A673 (cell line): ENCODE measurements at regions not wholly inside any gene's neighbourhood (a gene's known extent, or its start where the extent isn't known, plus 50 kb on each side); places are given as distances from the start of the nearest gene placed in this dataset.

Experiments used
- BruUV-seq: library from RNA; stranded (reverse); fragments of 400-500 nt; replicated peaks from 2 replicates; lab custom pipeline; 2021; lab: Mats Ljungman, UMichigan
- CTCF ChIA-PET: fragments of 300-600 bp; sonication (Branson Sonifier 250); formaldehyde crosslinking; loops from one replicate; lab custom pipeline; 2022; ENCODE audit warnings: antibody characterized with exemption; lab: Charles Lee
- POLR2A ChIA-PET: fragments of 300-600 bp; sonication (Branson Sonifier 250); formaldehyde crosslinking; loops from one replicate; lab custom pipeline; 2022; ENCODE audit warnings: antibody characterized with exemption; ENCODE audit not compliant: low non-redundant PET; lab: Charles Lee
- DNase-seq: peaks from one replicate; pipeline ENCODE4 v3.0.0-alpha.2; 2015; ENCODE audit warnings: low spot score
- H3K27ac ChIP-seq: fragments of 200-600 bp; sonication (generic); 2 replicates; pipeline ENCODE4 v1.5.1; 2016; ENCODE audit warnings: mixed run types, low read depth, mild to moderate bottlenecking, mixed read lengths, antibody characterized with exemption, low read length; ENCODE audit not compliant: poor library complexity, severe bottlenecking
- H3K27me3 ChIP-seq: fragments of 200-600 bp; sonication (generic); replicated peaks from 2 replicates; pipeline ENCODE4 v1.6.1; 2017; ENCODE audit warnings: mixed run types, low read depth, mild to moderate bottlenecking, mixed read lengths, antibody characterized with exemption, low read length; ENCODE audit not compliant: insufficient read depth, poor library complexity
- H3K36me3 ChIP-seq: fragments of 200-600 bp; sonication (generic); 2 replicates; pipeline ENCODE4 v1.6.1; 2016; ENCODE audit warnings: mixed run types, mild to moderate bottlenecking, mixed read lengths, antibody characterized with exemption, low read length; ENCODE audit not compliant: insufficient read depth, poor library complexity, severe bottlenecking
- H3K4me1 ChIP-seq: fragments of 200-600 bp; sonication (generic); 2 replicates; pipeline ENCODE4 v1.6.1; 2017; ENCODE audit warnings: mixed run types, mild to moderate bottlenecking, mixed read lengths, antibody characterized with exemption, low read length; ENCODE audit not compliant: insufficient read depth, poor library complexity, severe bottlenecking
- H3K4me3 ChIP-seq: fragments of 200-600 bp; sonication (generic); 2 replicates; pipeline ENCODE4 v1.5.1; 2016; ENCODE audit warnings: low read depth, mixed run types, mild to moderate bottlenecking, mixed read lengths, low read length; ENCODE audit not compliant: poor library complexity, severe bottlenecking
- H3K9me3 ChIP-seq: fragments of 200-600 bp; sonication (generic); 2 replicates; pipeline ENCODE4 v1.6.1; 2016; ENCODE audit warnings: mixed run types, low read depth, mild to moderate bottlenecking, mixed read lengths, antibody characterized with exemption, low read length; ENCODE audit not compliant: poor library complexity, severe bottlenecking
- CTCF ChIP-seq: fragments of 300-800, 200-600 bp; sonication (generic); conservative IDR thresholded peaks from 2 replicates; pipeline ENCODE4 v1.5.1; 2017; ENCODE audit warnings: low read depth, mild to moderate bottlenecking, antibody characterized with exemption, low read length, moderate library complexity, mixed read lengths
- EZH2 ChIP-seq: fragments of 200-600 bp; sonication (generic); IDR thresholded peaks from 2 replicates; pipeline ENCODE4 v1.6.1; 2017; ENCODE audit warnings: borderline replicate concordance, low read depth, mild to moderate bottlenecking, mixed read lengths, antibody characterized with exemption, low read length; ENCODE audit not compliant: poor library complexity, severe bottlenecking
- intact Hi-C: fragments of 100-400 bp; cut with micrococcal nuclease; formaldehyde crosslinking; loops from one replicate; pipeline ENCODE4 v1.10.0; 2022; ENCODE audit not compliant: unreplicated experiment

DNA sequence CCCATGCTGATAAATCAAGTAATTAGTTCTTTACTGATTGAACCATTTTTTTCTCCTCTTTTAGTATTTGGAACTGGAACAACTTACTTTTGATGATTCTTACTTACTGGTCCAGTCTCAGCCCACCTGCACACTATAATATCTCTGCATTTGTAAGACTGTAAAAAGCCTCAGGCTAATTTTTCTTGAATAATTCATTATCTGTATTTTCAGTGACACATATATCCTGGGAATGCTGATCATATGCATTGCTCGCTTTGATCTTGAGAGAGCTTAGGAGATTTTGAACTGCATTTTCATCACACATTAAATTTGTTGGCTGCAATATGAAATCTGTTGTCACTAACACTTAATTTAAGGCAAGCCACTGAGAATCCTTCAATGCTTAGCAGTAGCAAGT lies 760.6 kb downstream of the EDEM1 start:
- intact Hi-C loops, result no loop called here
- H3K4me1 ChIP-seq, result no peaks in the 10 kb centered on the region
- CTCF ChIA-PET, result no interaction called here
- POLR2A ChIA-PET, result no interaction called here
- TF ChIP-seq EZH2 (no peak), CTCF (no peak)
- no TSS peak for BruUV-seq
- H3K9me3 ChIP-seq, result no peaks in the 10 kb centered on the region
- H3K27me3 ChIP-seq, result no peaks in the 10 kb centered on the region
- no peak overlapping the region for H3K27ac ChIP-seq
- H3K36me3 ChIP-seq, result no peaks in the 10 kb centered on the region
- no peak overlapping the region for H3K4me3 ChIP-seq
- no peak for DNase-seq

- ChIA-PET CTCF (no interaction called here), POLR2A (no interaction called here)
- no peak for DNase-seq
- intact Hi-C loops, result no loop called here
- no peaks in the 10 kb centered on the region for H3K9me3 ChIP-seq
- no peak overlapping the region for H3K27ac ChIP-seq
- no peaks in the 10 kb centered on the region for H3K36me3 ChIP-seq
- no peak overlapping the region for H3K4me3 ChIP-seq
- no peaks in the 10 kb centered on the region for H3K4me1 ChIP-seq
- H3K27me3 ChIP-seq, result no peaks in the 10 kb centered on the region
- BruUV-seq, result no TSS peak
- TF ChIP-seq EZH2, result no peak
- TF ChIP-seq CTCF, result no peak
Observed at GRCh38 chr3:5951026-5951425, 763.5 kb downstream of the EDEM1 start.

GRCh38 chr3:5972586-5972985 lies 785.1 kb downstream of the EDEM1 start:
- Histone ChIP-seq H3K4me1 (no peaks in the 10 kb centered on the region), H3K9me3 (no peaks in the 10 kb centered on the region), H3K27ac (no peak overlapping the region), H3K36me3 (no peaks in the 10 kb centered on the region), H3K27me3 (no peaks in the 10 kb centered on the region), H3K4me3 (no peak overlapping the region)
- ChIA-PET POLR2A (no interaction called here), CTCF (no interaction called here)
- intact Hi-C loops, result no loop called here
- DNase-seq, result no peak
- no TSS peak for BruUV-seq
- no peak for TF ChIP-seq EZH2
- TF ChIP-seq CTCF, result no peak
